ENCODE measurements at regions not wholly inside any gene's neighbourhood (a gene's known extent, or its start where the extent isn't known, plus 50 kb on each side); places are given as distances from the start of the nearest gene placed in this dataset.

DNA sequence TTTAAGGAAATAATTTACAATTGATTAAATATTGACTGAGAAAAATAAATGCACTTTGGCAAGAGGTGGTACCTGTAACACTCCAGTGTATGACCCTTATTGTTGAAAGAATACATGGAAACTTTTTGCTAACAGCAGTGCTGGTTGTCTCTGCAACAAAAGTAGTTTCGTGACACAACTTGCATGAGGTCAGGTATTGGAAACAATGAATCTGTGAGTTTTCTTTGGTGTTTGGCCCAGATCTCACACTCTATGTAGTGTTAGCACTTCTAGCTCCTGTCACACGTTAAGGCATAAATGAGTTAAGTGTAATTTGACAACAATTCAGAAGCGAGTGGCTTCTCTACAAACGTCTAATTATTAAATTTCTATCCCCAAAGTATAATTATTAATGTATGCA lies 137.7 kb upstream of the MDFIC start:
- no peak for TF ChIP-seq SIN3B (IDR thresholded peaks at IDR 0.05; ENCODE audit: low read depth)
- no peak for TF ChIP-seq NR2C2 (CRISPR knock-in tag; IDR thresholded peaks at IDR 0.05)
- no peak for TF ChIP-seq NR2C2 (tag; IDR thresholded peaks at IDR 0.05)
- no peak for TF ChIP-seq EZH2 (IDR thresholded peaks at IDR 0.05; ENCODE audit: borderline replicate concordance, low read depth, low read length)
- TF ChIP-seq TRIM24 (IDR thresholded peaks at IDR 0.05), result no peak
- no peak for TF ChIP-seq CBX8 (IDR thresholded peaks at IDR 0.05; ENCODE audit: borderline replicate concordance, extremely low read depth, low read depth, low read length, poor library complexity, severe bottlenecking)
- TF ChIP-seq, protein P1, sequence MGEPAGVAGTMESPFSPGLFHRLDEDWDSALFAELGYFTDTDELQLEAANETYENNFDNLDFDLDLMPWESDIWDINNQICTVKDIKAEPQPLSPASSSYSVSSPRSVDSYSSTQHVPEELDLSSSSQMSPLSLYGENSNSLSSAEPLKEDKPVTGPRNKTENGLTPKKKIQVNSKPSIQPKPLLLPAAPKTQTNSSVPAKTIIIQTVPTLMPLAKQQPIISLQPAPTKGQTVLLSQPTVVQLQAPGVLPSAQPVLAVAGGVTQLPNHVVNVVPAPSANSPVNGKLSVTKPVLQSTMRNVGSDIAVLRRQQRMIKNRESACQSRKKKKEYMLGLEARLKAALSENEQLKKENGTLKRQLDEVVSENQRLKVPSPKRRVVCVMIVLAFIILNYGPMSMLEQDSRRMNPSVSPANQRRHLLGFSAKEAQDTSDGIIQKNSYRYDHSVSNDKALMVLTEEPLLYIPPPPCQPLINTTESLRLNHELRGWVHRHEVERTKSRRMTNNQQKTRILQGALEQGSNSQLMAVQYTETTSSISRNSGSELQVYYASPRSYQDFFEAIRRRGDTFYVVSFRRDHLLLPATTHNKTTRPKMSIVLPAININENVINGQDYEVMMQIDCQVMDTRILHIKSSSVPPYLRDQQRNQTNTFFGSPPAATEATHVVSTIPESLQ (CRISPR knock-in tag; IDR thresholded peaks at IDR 0.05), result no peak
- TF ChIP-seq, protein P2, sequence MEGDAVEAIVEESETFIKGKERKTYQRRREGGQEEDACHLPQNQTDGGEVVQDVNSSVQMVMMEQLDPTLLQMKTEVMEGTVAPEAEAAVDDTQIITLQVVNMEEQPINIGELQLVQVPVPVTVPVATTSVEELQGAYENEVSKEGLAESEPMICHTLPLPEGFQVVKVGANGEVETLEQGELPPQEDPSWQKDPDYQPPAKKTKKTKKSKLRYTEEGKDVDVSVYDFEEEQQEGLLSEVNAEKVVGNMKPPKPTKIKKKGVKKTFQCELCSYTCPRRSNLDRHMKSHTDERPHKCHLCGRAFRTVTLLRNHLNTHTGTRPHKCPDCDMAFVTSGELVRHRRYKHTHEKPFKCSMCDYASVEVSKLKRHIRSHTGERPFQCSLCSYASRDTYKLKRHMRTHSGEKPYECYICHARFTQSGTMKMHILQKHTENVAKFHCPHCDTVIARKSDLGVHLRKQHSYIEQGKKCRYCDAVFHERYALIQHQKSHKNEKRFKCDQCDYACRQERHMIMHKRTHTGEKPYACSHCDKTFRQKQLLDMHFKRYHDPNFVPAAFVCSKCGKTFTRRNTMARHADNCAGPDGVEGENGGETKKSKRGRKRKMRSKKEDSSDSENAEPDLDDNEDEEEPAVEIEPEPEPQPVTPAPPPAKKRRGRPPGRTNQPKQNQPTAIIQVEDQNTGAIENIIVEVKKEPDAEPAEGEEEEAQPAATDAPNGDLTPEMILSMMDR (IDR thresholded peaks at IDR 0.05 in 2 of 3, conservative IDR thresholded peaks at IDR 0.05 in 1 of 3; ENCODE audit: insufficient read depth in 2 of 3, low read depth in 1 of 3, low read length in 3 of 3), result no peak
- no peak for TF ChIP-seq XRCC3 (IDR thresholded peaks at IDR 0.05)
- TF ChIP-seq MTA3 (IDR thresholded peaks at IDR 0.05; ENCODE audit: borderline replicate concordance), result no peak
- no peak for TF ChIP-seq WHSC1 (IDR thresholded peaks at IDR 0.05; ENCODE audit: low read length)
- no peak for TF ChIP-seq POLR2A (conservative IDR thresholded peaks at IDR 0.05)
